Right lobe of liver (tissue), 4 donors: ENCODE measurements at regions not wholly inside any gene's neighbourhood (a gene's known extent, or its start where the extent isn't known, plus 50 kb on each side); places are given as distances from the start of the nearest gene placed in this dataset.

Source experiments
- POLR2A ChIP-seq: fragments of 450-650 bp; IDR thresholded peaks from one replicate; pipeline ENCODE4 v1.6.1; 2017; ENCODE audit warnings: antibody characterized with exemption, mild to moderate bottlenecking
- TF ChIP-seq, protein P1 (sequence below), 4 donors: fragments of 200-600 bp in 3 of 4; fragments of 450-650 bp in 1 of 4; IDR thresholded peaks; one replicate each; pipeline versions ENCODE4 v1.5.1 to v1.8.0; 2016 to 2022; ENCODE audit warnings: antibody characterized with exemption in 4 of 4, mild to moderate bottlenecking in 2 of 4
- donor health status: DM: no; HTN: no; CAD: no.
- donor health status: DM: no; HTN: no; CAD: no.
- donor health status: DM: no; HTN: yes; CAD: no.

DNA sequence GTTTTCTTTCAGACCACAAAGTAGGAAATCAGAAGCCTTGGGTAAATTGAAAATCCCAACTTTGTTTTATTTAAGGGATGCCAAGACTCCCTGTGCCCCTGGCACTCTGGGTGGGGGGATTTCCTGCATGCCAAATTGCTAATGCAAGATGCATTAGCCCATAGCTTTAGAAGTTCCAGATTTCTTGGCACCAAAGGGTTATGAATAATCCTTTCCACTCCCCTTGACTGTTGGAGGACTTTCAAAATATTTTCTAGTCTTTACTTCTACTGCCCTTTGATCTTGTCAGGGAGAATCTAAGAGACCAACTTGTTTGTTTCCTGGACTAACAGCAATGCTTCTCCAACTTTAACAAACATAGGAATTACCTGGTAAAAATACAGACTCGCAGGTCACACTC lies 81.8 kb upstream of the TGIF1 start:
- TF ChIP-seq POLR2A: no peak
- TF ChIP-seq, protein P1, sequence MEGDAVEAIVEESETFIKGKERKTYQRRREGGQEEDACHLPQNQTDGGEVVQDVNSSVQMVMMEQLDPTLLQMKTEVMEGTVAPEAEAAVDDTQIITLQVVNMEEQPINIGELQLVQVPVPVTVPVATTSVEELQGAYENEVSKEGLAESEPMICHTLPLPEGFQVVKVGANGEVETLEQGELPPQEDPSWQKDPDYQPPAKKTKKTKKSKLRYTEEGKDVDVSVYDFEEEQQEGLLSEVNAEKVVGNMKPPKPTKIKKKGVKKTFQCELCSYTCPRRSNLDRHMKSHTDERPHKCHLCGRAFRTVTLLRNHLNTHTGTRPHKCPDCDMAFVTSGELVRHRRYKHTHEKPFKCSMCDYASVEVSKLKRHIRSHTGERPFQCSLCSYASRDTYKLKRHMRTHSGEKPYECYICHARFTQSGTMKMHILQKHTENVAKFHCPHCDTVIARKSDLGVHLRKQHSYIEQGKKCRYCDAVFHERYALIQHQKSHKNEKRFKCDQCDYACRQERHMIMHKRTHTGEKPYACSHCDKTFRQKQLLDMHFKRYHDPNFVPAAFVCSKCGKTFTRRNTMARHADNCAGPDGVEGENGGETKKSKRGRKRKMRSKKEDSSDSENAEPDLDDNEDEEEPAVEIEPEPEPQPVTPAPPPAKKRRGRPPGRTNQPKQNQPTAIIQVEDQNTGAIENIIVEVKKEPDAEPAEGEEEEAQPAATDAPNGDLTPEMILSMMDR (IDR thresholded peaks at IDR 0.05): no peak
